ENCODE measurements at regions not wholly inside any gene's neighbourhood (a gene's known extent, or its start where the extent isn't known, plus 50 kb on each side); places are given as distances from the start of the nearest gene placed in this dataset.
"Not testable (repeated sequence)": the region's sequence is repeated elsewhere in the genome, so short reads cannot be mapped to it uniquely, and the experiment has no call there.

DNA sequence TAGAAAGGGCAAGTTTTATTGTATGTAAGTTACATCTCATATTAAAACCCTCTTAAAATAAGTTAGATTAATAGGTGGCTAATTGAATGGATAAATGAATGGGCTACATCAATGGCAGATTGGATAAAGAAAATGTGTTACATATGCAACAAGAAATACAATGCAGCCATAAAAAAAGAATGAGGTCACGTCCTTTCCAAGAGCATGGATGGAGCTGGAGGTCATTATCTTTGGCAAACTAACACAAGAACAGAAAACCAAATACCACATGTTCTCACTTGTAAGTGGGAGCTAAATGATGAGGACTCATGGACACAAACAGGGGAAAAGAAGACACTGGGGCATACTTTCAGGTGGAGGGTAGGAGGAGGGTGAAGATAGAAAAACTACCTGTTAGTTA is 182.2 kb upstream of the GNAI1 start:
- DNase-seq = no peak

DNA sequence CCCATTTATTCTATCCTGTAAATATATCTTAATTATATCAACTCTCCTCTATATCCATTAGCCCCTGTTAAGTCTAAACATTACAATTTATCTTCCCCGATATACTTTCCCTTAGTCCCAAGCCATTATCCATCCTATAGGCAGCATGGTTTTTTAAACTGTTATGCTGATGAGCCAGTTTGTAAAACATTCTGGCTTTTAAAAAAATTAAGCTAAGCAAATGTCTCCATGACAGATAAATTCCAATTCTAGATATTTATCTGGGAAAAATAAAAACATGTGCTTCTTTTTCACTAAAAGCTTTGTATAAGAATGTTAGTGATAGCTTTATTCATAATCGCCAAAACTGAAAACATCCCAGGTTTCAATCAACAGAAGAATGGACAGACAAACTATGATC is 183.2 kb upstream of the GNAI1 start:
- no peak for DNase-seq

DNA sequence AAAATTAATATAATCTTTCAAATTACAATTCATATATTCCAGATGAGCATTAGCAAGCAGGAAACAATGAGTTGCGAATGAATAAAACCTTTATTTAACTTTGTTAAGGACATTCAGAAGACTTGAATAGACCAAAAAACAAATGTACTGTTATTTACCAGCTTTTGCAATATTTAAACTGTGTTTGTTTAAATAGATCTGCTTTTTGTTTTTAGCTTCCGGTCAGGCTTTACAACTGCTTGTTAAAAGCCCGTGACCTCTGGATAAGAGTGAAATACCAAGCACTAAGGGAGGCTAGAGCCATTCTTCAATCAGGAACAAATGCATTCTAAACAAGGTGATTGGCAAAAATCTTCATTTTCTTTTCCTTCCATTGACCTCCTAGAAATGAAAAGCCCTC is 184.9 kb upstream of the GNAI1 start:
- no peak for DNase-seq

DNA sequence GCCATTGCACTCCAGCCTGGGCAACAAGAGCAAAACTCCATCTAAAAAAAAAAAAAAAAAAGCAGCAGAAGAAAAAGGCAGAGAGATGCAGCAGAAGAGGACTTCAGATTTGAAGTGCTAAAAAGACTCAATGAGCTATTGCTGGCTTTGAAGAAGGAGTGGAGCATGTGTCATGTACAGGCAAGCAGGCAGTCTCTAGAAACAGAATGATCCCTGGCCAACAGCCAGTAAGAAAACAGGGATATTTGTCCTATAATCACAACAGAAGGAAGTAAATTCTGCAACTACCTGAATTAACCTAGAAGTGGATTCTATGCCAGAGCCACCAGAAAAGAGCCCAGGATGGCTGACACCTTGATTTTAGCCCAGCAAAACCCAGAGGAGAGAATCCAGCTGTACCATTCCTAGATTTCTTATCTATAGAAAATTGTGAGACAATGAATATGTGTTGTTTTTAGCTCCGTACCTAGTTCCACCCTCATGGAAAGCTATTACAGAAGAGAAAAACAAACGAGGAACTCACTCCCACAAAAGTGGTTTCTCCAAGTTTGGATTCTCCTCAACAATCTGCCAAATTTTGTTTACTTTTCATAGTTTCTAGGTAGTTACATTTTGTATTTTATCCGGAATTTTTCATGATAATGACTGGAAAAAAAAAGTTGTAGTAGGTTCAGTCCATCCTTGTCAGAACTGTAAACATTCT is 198.2 kb upstream of the GNAI1 start:
- DNase-seq = no peak

DNA sequence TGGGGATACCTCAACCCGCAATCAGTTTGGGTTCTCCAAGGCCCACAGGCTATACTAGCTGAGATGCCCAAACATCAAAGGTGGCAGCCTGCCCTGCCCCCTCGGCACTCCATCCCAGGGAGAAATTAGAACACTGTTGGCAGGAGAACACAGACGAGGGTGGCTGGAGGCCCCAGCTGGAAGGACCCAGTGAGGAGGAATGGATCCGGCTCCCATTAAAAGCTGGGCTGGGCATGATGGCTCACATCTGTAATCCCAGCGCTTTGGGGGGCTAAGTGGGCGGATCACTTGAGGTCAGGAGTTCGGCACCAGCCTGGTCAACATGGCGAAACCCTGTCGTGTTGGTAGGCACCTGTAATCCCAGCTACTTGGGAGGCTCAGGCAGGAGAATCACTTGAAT is 199.9 kb upstream of the GNAI1 start:
- DNase-seq = no peak

DNA sequence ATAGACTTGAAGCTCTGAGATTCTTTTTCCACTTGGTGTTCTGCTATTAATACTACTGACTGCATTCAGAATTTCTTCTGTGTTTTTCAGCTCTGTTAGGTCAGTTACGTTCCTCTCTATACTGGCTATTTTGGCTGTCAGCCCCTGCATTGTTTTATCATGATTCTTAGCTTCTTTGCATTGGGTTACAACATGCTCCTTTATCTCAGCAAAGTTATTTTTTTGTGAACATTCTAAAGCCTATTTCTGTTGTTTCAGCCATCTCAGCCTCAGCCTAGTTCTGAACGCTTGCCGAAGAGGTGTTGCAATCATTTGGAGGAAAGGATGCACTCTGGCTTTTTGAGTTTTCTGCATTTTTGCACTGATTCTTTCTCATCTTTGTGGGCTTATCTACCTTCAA is 201.5 kb upstream of the GNAI1 start:
- no peak for DNase-seq

DNA sequence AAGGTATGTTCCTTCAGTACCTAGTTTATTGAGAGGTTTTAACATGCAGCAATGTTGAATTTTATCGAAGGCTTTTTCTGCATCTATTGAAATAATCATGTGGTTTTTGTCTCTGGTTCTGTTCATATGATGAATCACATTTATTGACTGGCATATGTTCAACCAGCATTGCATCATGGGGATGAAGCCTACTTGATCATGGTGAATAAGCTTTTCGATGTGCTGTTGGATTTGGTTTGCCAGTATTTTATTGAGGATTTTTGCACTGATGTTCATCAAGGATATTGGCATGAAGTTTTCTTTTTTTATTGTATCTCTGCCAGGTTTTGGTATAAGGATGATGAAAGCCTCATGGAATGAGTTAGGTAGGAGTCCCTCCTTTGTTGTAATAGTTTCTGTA is 204.0 kb upstream of the GNAI1 start:
- DNase-seq = no peak

DNA sequence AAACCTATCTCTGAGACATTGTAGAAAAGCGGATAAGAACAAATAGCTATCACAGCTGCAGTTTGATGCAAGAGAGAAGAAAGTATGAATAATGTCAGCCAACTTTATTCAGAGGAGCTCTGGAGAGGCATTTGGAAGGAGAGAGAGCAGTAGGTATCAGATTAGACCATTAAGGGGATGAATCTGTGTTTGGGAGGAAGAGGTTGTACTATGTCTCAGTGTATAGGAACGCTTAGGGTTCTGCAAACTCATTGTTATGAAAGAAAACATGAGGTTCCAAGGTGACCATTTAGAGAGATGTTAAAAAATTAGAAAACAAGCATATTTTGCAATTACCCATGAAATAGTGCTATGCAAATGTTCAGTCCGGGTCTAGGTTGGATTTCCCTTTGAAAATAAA is 207.5 kb upstream of the GNAI1 start:
- no peak for DNase-seq

DNA sequence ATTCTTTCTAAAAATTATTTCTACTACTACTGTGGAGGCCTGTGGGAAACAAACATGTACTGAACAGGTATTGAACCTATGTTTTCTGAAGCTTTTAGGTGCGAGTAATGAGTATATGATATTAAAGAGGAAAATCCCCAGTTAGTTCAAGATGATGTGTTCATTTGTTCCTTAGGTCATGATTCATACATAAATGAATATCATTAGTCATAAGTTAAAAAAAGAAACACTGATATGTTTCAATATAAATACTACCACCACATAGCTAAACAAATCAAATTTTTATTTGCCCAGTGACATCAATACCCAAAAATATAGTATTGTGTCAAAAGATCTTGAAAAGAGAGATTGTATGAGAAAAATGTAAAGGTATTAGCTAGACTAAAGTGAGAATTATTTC is 210.7 kb upstream of the GNAI1 start:
- no peak for DNase-seq

DNA sequence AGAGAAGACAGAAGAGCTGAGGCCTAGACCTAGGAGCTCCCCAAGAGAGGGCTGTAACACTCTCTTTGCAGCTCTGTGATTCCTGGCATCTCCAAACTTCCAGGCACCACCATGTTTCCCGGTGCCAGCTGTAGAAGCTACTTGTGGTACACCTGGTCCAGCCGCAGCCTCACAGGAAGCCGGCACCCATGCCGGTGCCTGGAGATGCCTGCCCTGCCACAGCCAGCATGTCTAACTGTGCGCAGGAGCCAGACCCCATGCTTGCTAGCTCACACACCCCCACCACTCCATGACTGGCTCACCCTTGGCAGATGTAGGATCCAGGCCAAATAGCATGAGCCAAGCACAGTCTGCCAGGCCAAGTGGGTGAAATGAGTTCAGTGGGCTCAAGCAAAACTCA is 211.7 kb upstream of the GNAI1 start:
- no peak for DNase-seq

DNA sequence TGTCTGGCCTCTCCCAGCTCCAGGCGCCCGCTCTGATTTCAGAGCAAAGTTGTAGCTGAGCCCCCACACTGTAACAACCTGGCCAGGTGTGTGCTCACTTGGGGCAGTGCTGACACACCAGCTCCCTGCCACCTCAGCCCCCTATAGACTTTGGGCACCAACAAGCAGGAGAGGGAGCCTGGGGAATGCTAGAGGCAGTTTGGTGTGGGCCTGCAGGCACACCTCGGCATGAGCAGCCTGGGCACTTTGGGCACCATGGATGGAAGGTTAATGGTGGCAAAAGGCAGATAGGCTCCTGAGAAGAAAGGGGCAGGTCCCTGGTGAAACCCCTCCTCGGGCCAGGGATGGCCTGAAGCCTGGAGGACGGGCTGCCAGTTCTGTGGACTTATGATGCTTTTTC is 212.7 kb upstream of the GNAI1 start:
- no peak for DNase-seq

DNA sequence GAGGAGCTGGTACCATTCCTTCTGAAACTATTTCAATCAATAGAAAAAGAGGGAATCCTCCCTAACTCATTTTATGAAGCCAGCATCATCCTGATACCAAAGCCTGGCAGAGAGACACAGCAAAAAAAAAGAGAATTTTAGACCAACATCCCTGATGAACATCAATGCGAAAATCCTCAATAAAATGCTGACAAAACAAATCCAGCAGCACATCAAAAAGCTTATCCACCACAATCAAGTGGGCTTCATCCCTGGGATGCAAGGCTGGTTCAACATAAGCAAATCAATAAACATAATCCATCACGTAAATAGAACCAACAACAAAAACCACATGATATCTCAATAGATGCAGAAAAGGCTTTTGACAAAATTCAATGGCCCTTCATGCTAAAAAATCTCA is 216.0 kb upstream of the GNAI1 start:
- DNase-seq = not testable (repeated sequence)

DNA sequence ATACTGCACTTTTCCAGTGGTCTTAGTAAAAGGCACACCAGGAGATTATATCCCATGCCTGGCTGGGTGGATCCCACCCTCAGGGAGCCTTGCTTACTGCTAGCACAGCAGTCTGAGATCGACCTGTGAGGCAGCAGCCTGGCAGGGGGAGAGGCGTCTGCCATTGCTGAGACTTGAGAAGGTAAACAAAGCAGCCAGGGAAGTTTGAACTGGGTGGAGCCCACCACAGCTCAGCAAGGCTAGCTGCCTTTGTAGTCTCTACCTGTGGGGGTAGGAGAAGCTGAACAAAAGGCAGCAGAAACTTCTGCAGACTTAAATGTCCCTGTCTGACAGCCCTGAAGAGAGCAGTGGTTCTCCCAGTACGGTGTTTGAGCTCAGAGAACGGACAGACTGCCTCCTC is 219.3 kb upstream of the GNAI1 start:
- DNase-seq = not testable (repeated sequence)

DNA sequence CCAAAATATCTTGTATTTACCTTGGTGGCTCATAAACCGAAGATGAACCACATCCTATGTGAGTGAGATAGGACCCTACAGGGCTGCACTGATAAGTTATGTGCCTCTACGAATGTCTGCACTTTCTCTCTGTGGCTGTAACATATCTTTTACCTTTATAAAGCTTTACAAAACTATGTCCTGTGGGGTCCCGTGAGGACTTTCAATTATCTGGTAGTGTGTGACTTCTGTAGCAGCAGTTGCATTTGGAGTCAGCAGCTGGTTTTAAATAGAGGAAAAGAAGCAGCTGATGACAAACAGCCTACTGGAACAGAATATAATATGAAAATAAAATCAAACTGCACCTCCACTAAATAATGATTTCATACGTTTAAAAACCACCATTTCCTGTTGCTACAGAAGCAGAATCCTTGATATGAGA is 222.4 kb upstream of the GNAI1 start:
- DNase-seq = no peak

DNA sequence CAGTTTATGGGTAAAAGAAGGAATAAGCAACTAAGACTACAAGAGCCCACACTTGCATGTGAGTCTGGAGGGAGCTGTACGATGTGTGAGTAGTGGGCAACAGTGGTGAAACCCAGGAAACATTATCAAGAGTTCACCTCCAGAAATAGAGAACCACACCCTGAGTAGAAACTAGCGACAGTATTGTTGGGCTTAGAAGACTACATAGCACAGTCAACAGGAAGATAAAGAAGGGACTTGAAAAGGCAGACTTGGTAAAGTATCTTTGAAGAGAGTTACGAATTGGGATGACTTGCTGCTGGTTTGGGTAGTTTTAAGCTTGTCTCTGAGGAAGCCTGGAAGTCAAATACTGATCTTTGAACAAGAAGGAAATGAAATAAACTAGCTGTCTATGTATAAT is 223.2 kb upstream of the GNAI1 start:
- no peak for DNase-seq

DNA sequence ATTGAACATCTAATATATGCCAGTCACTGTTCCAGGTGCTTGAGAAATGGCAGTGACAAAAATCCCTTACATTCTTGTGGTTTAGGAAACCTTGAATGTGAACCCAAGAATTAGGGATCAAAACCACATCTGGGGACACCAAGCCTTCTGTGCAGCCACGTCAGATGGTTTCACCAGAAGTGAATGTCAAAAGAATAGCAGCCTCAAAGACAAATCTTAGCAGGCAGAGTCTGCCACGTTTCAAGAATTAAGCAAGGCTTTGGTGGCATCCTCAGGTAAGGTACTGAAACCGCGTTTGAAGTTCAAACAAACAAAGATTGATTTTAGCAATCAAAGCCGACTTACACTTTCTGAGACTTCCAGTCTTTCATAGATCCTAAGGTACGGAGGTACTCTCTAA is 225.5 kb upstream of the GNAI1 start:
- no peak for DNase-seq

DNA sequence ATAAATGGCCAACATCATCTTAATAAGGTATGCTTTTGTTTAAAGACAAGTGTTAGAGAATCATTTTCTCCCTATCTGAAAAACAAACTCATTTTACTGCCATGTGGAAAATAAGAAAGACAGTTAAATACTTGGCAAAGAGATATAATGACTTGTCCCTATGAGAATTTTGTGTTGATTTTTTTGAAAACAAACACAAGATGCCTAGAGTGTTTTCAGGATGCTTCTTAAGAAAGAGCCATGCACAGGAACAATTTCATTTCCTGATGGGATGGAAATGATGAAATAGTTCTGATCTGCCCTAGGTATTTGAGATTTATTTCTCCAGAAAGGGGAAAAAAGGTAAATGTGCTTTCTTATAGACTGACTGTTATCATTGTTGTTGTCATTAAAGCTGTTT is 237.5 kb upstream of the GNAI1 start:
- DNase-seq = no peak

DNA sequence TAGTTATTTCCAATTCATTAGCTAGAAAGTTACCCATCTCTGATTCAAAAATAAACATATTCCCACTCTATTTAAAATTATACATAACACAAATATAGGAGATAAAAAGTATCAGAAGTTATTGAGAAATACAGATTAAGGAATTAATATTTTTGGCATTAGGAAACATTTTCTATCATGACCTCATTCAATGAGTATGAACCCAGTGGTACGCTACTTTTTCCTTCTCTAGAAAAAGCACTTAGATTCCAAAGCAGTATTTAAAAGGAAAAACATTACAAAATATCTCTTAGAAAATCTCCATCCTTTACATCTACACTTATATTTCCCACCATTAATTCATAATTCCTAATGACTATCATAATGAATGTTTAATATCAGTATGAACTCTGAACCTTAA is 240.6 kb upstream of the GNAI1 start:
- DNase-seq = no peak

DNA sequence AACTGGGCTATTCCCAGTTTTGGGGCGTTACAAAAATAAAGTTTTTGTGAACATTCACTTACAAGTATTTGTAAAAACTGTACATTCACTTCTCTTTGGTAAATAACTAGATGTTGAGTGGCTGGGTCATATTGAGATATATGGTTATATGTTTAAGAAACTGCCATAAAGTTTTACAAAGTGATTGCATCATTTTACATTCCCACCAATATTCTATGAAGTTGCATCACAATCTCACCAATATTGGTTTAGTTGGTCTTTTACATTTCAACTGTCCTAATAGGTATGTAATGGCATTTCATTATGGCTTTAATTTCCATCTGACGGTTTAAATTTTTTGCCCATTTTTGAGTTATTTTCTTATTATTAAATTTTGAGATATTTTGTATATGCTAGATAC is 251.7 kb upstream of the GNAI1 start:
- DNase-seq = no peak

DNA sequence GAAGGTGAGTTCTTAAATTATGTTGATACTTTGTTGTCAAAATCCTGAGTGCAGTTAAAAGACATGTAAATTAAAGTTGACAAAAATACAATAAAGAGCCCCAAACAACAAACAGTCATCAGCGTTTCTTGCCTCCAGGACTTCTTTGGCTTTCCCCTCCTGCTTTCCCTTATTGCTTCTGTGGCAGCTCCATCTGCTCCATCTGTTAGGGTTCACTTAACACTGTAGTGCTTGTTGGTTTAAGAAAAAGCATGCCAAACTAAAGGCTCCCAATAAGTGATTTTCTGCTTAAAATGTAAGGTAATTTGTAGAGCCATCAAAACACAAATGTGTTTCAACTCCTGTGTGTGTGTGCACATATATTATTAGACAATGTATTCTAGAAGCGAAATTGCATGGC is 254.3 kb upstream of the GNAI1 start:
- peak; percentile 81 for DNase-seq

DNA sequence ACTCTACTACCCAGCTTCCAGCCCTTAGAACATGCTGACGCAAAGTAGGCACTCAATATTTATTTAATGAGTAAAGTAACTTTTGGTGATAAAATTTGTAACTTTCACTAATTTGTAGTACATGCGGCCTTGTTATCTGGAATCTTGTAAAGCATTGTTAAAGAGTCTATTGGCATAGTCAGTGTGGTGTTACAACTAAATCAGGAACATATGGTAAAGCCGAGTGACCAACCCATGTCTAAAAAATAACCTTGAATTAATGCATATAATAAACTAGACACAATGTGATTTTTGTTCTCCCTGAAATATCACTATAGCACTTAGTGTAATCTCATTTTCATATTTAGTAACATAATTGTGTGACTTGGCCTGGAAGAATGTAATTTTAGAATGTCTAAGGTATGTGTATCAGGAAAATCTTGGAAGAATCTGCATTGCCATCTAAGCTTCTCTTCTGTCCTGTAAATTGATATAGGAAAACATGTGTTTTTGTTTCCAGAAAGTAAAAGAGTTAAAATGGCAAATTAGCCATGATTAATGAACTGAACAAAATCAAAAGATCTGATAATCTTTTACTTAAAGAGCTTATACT is 256.7 kb upstream of the GNAI1 start:
- DNase-seq = no peak

DNA sequence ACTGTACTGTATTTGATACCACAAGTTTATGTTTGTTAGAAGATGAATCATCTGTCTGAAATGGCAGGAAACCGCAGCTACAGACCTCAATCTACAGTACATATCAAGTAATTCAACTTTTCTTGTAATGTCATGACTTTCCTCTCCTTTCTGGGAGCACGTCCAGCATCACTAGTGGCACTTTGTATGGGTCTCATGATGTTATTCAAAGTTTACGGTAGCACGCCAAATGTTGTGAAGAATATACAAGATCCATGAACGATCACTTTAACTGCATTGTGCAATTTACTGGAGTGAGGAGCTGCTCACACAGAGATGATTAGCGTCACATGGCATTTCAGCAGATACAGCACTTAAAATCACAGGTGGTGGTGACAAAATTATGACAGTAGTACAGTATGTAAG is 257.8 kb upstream of the GNAI1 start:
- DNase-seq = no peak

DNA sequence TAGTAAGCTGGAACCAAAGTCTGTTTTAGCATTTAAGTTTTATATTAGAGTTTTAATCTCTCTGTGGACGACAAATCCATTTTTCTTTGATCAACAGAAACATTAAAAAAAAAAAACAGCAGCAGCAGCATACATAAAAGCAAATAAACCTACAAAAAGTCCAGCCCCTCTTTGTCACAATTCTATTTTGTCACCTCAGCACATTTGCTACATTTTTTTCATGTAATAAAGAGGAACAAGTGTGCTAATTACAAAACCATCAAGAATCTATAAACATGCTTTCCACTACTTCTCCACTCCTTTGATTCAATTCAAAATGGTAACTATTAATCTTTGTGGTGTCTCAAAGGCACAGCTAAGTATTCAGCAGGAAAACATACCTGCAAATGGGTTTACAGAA is 259.8 kb upstream of the GNAI1 start:
- no peak for DNase-seq

DNA sequence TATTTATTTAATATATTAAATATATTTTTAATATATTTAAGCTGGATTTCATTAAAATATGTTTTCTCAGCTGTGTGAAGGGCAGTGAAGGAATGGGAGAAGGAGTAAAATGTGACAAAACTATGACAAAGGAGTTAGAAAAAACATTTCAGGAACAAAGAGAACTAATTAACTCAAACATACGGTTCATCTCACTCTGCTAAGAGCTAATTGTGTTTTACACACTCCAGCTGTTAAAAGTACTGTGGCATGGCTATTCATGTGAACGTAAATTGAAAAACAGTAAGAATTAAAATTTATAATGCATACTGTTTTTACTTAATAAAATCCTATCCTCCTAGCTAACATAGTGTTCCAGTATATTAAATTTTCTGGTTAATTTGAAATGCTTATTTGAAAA is 262.5 kb upstream of the GNAI1 start:
- DNase-seq = peak; percentile 11

DNA sequence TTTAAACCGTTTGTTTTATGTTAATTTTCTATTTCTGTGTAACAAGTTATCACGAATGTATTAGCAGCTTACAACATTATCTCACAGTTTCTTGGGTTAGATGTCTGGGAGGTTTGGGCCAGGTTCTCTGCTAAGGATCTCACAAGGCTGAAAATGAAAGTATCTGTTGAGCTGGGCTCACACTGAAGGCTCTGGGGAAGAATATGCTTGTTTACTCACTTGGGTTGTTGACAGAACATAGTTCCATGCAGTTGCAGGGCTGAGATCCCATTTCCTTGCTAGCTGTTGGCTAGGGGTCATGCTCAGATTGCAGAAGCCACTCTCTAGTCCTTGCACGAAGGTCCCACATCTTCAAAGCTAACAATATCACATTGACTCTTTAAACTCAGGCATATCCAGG is 266.6 kb upstream of the GNAI1 start:
- no peak for DNase-seq
